HG03520 (cell line): ENCODE measurements at regions not wholly inside any gene's neighbourhood (a gene's known extent, or its start where the extent isn't known, plus 50 kb on each side); places are given as distances from the start of the nearest gene placed in this dataset.
"Not testable (repeated sequence)": the region's sequence is repeated elsewhere in the genome, so short reads cannot be mapped to it uniquely, and the experiment has no call there.

Source experiments
- ATAC-seq: cut with Tn5 transposase; IDR thresholded peaks from one replicate; pipeline ENCODE4 v1.9.1; 2021; ENCODE audit warnings: mild to moderate bottlenecking, moderate library complexity; ENCODE audit not compliant: unreplicated experiment

GRCh38 chr6:106728296-106728870, 99.0 kb downstream of the QRSL1 start:
- ATAC-seq: no peak

- no peak for ATAC-seq
Observed at GRCh38 chr6:106727480-106728149, 98.2 kb downstream of the QRSL1 start.

- no peak for ATAC-seq
Observed at GRCh38 chr6:106724848-106725247, 95.5 kb downstream of the QRSL1 start.

- ATAC-seq: no peak
Observed at GRCh38 chr6:106724337-106724736, 95.0 kb downstream of the QRSL1 start.

- ATAC-seq: not testable (repeated sequence)
Observed at GRCh38 chr6:106723419-106723818, 94.0 kb downstream of the QRSL1 start.

- ATAC-seq: not testable (repeated sequence)
Observed at GRCh38 chr6:106721189-106721588, 91.8 kb downstream of the QRSL1 start.
